H1 (cell line): ENCODE measurements at regions not wholly inside any gene's neighbourhood (a gene's known extent, or its start where the extent isn't known, plus 50 kb on each side); places are given as distances from the start of the nearest gene placed in this dataset.

Experiments
- CTCF ChIA-PET: fragments of 300-600 bp; sonication (Branson Sonifier 250); formaldehyde crosslinking; loops from one replicate; lab custom pipeline; 2021; ENCODE audit not compliant: partially characterized antibody; lab: Charles Lee
- POLR2A ChIA-PET: fragments of 300-600 bp; sonication (Branson Sonifier 250); formaldehyde crosslinking; loops from one replicate; lab custom pipeline; 2021; ENCODE audit warnings: inconsistent platforms; ENCODE audit not compliant: partially characterized antibody; lab: Charles Lee
- DNase-seq, 2 experiments: peaks; one replicate each; pipeline versions ENCODE4 v3.0.0 to v3.0.0-alpha.2; 2010 to 2022; ENCODE audit warnings: low spot score in 2 of 2, low read depth in 1 of 2, mixed read lengths in 1 of 2
- FAIRE-seq: peaks from 2 replicates; lab custom pipeline; 2011; peaks lifted over from hg19 to GRCh38; lab: Jason Lieb, UNC
- H2AFZ ChIP-seq: 2 replicates; pipeline ENCODE4 v1.8.1; 2012; ENCODE audit warnings: low read length, inconsistent platforms
- H2AK5ac ChIP-seq: 2 replicates; pipeline ENCODE4 v1.6.1; 2013; ENCODE audit warnings: low read depth, low read length
- H2BK120ac ChIP-seq: replicated peaks from 2 replicates; pipeline ENCODE3; 2013; ENCODE audit warnings: low read depth, low read length, inconsistent platforms
- H2BK12ac ChIP-seq: 2 replicates; pipeline ENCODE4 v1.6.1; 2013; ENCODE audit warnings: low read depth, low read length
- H2BK15ac ChIP-seq: 2 replicates; pipeline ENCODE4 v1.6.1; 2013; ENCODE audit warnings: low read length
- H2BK20ac ChIP-seq: 2 replicates; pipeline ENCODE4 v1.6.1; 2013; ENCODE audit warnings: low read length
- H2BK5ac ChIP-seq: 2 replicates; pipeline ENCODE4 v1.6.1; 2013; ENCODE audit warnings: low read depth, low read length
- H3K14ac ChIP-seq: 2 replicates; pipeline ENCODE4 v1.6.1; 2013; ENCODE audit warnings: inconsistent platforms; ENCODE audit not compliant: insufficient read length
- H3K18ac ChIP-seq: 2 replicates; pipeline ENCODE4 v1.6.1; 2013; ENCODE audit warnings: low read length; ENCODE audit errors: extremely low read depth
- H3K23ac ChIP-seq: 2 replicates; pipeline ENCODE4 v1.6.1; 2013; ENCODE audit warnings: inconsistent platforms; ENCODE audit not compliant: insufficient read length
- H3K23me2 ChIP-seq: 2 replicates; pipeline ENCODE4 v1.6.1; 2013; ENCODE audit warnings: low read depth, low read length
- H3K27ac ChIP-seq: 2 replicates; pipeline ENCODE4 v1.6.1; 2011; ENCODE audit warnings: low read depth, low read length, inconsistent platforms
- H3K27me3 ChIP-seq, 4 experiments: replicated peaks in 1 of 4; 1 replicate in 1 of 4; 2 replicates in 3 of 4; pipeline versions ENCODE4 v1.6.1 to v1.8.1; 2011 to 2013; ENCODE audit warnings: low read length in 3 of 4, mild to moderate bottlenecking in 3 of 4, inconsistent platforms in 2 of 4, mixed read lengths in 2 of 4, moderate library complexity in 1 of 4; ENCODE audit not compliant: control insufficient read depth in 3 of 4, insufficient read depth in 3 of 4; ENCODE audit errors: extremely low read depth in 1 of 4
- H3K36me3 ChIP-seq, 4 experiments: 2 replicates each; pipeline versions ENCODE4 v1.6.1 to v1.8.1; 2011 to 2013; ENCODE audit warnings: mild to moderate bottlenecking in 4 of 4, low read length in 3 of 4, moderate library complexity in 2 of 4, control low read depth in 1 of 4, inconsistent platforms in 1 of 4; ENCODE audit not compliant: insufficient read depth in 4 of 4, control insufficient read depth in 2 of 4
- H3K4ac ChIP-seq: replicated peaks from 2 replicates; pipeline ENCODE3; 2013; ENCODE audit warnings: low read length, low read depth, mixed read lengths, inconsistent platforms; ENCODE audit not compliant: insufficient read length
- H3K4me1 ChIP-seq, 4 experiments: replicated peaks in 1 of 4; 1 replicate in 1 of 4; 2 replicates in 3 of 4; pipeline versions ENCODE4 v1.6.1 to v1.8.1; 2011 to 2013; ENCODE audit warnings: low read length in 3 of 4, inconsistent platforms in 2 of 4, mixed read lengths in 1 of 4; ENCODE audit not compliant: insufficient read depth in 4 of 4, control insufficient read depth in 3 of 4
- H3K4me2 ChIP-seq, 2 experiments: 2 replicates each; pipeline versions ENCODE4 v1.6.1 to v1.8.1; 2011 to 2013; ENCODE audit warnings: low read depth in 2 of 2, low read length in 2 of 2, control low read depth in 1 of 2, inconsistent platforms in 1 of 2, mild to moderate bottlenecking in 1 of 2; ENCODE audit not compliant: insufficient read depth in 1 of 2
- H3K4me3 ChIP-seq, 4 experiments: fragments of 200-600, 300-600 bp in 1 of 4; sonication (generic), shearing (Covaris generic), sonication (Bioruptor Twin) in 1 of 4; 2 replicates each; pipeline versions ENCODE4 v1.5.1 to v1.8.1; 2011 to 2016; ENCODE audit warnings: low read length in 4 of 4, low read depth in 3 of 4, control low read depth in 2 of 4, inconsistent platforms in 2 of 4, mild to moderate bottlenecking in 2 of 4, mixed read lengths in 1 of 4, moderate library complexity in 1 of 4; ENCODE audit not compliant: insufficient read depth in 2 of 4; ENCODE audit errors: extremely low read depth in 1 of 4
- H3K56ac ChIP-seq: replicated peaks from 2 replicates; pipeline ENCODE3; 2013; ENCODE audit warnings: low read depth, mild to moderate bottlenecking, mixed read lengths, low read length, inconsistent platforms; ENCODE audit not compliant: insufficient read length
- H3K79me1 ChIP-seq: 2 replicates; pipeline ENCODE4 v1.6.1; 2013; ENCODE audit warnings: low read depth, low read length, control low read depth
- H3K79me2 ChIP-seq, 2 experiments: 2 replicates each; pipeline versions ENCODE4 v1.6.1 to v1.8.1; 2012 to 2013; ENCODE audit warnings: low read length in 2 of 2, mild to moderate bottlenecking in 2 of 2, inconsistent platforms in 1 of 2; ENCODE audit not compliant: insufficient read depth in 2 of 2, control insufficient read depth in 1 of 2
- H3K9ac ChIP-seq, 4 experiments: replicated peaks in 1 of 4; 1 replicate in 1 of 4; 2 replicates in 3 of 4; pipeline versions ENCODE4 v1.6.1 to v1.8.1; 2011 to 2013; ENCODE audit warnings: low read depth in 3 of 4, low read length in 3 of 4, control low read depth in 2 of 4, mild to moderate bottlenecking in 2 of 4, moderate library complexity in 2 of 4, inconsistent platforms in 1 of 4; ENCODE audit errors: extremely low read depth in 1 of 4
- H3K9me3 ChIP-seq, 2 experiments: 2 replicates each; pipeline versions ENCODE4 v1.6.1 to v1.8.1; 2012 to 2013; ENCODE audit warnings: mild to moderate bottlenecking in 2 of 2, moderate library complexity in 2 of 2, control low read depth in 1 of 2, inconsistent platforms in 1 of 2, low read depth in 1 of 2, low read length in 1 of 2, mixed read lengths in 1 of 2; ENCODE audit not compliant: insufficient read depth in 2 of 2
- H4K20me1 ChIP-seq, 2 experiments: replicated peaks in 1 of 2; 2 replicates each; pipeline versions ENCODE3 to v1.8.1; 2011 to 2013; ENCODE audit warnings: inconsistent platforms in 2 of 2, low read length in 2 of 2, mild to moderate bottlenecking in 1 of 2; ENCODE audit not compliant: insufficient read depth in 2 of 2, control insufficient read depth in 1 of 2
- H4K5ac ChIP-seq: 2 replicates; pipeline ENCODE4 v1.6.1; 2013; ENCODE audit warnings: low read length, low read depth, mixed read lengths, inconsistent platforms; ENCODE audit not compliant: insufficient read length
- H4K8ac ChIP-seq: 2 replicates; pipeline ENCODE4 v1.8.0; 2013; ENCODE audit warnings: mild to moderate bottlenecking, moderate library complexity, low read length, inconsistent platforms; ENCODE audit not compliant: insufficient read depth; ENCODE audit errors: extremely low read depth
- H4K91ac ChIP-seq: replicated peaks from 2 replicates; pipeline ENCODE3; 2013; ENCODE audit warnings: low read length, mixed read lengths, inconsistent platforms; ENCODE audit not compliant: insufficient read length
- HDAC6 ChIP-seq: IDR thresholded peaks from one replicate; pipeline ENCODE4 v1.7.1; 2012; ENCODE audit warnings: low read depth, mild to moderate bottlenecking, inconsistent platforms, low read length, moderate library complexity
- RFX5 ChIP-seq: IDR thresholded peaks from 2 replicates; pipeline ENCODE4 v1.6.1; 2011; ENCODE audit warnings: low read depth, low read length, improper control_type of control experiment, borderline replicate concordance
- WGBS, 2 experiments: shearing (Covaris generic) in 1 of 2; methylation state at CpG; one replicate each; pipeline versions ENCODE4 v1.1.6 to v1.1.7; 2013 to 2015; ENCODE audit warnings: low lambda C conversion rate in 2 of 2, mixed read lengths in 2 of 2, inconsistent platforms in 1 of 2, low coverage in 1 of 2, missing lambda C conversion rate in 1 of 2; ENCODE audit not compliant: insufficient replicate concordance in 2 of 2, insufficient coverage in 1 of 2, insufficient read length in 1 of 2; ENCODE audit errors: extremely low coverage in 1 of 2, missing lambda C conversion rate in 1 of 2; 5-methylcytosine and 5-hydroxymethylcytosine counted together
- TF ChIP-seq, protein P1 (sequence below): IDR thresholded peaks from 2 replicates; pipeline ENCODE4 v1.6.1; 2012; ENCODE audit warnings: low read length, inconsistent platforms

DNA sequence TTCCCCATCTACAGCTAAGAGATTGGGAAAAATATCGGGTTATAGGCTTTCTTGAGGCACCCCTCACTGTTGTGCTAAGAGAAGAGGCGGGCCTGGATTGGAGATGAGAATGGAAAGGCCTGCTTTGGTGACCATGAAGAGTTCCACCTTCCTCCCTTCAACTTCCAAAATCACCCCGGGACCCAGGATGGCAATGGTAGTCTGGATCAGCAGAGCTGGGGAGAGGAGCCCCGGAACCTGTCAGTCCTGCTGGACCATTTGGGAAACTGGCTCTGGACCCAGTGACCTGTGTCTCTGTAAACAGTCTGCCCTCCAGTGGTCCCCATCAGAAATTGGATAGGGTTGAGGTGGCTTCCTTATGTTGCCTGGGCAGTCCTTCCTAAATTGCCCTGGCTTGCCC, 1085.6 kb downstream of the KHDRBS2 start:
- Histone ChIP-seq H4K91ac (no peak overlapping the region), H3K23me2 (no peaks in the 10 kb centered on the region), H2BK15ac (no peak overlapping the region), H2BK5ac (no peak overlapping the region), H2AFZ (no peak overlapping the region), H2BK120ac (no peak overlapping the region), H2BK20ac (no peak overlapping the region), H2AK5ac (no peak overlapping the region), H3K14ac (no peak overlapping the region), H4K20me1 (no peaks in the 10 kb centered on the region), H3K9me3 (peaks cover 7 to 10% of the 10 kb centered on the region in 2 experiments), H3K23ac (no peak overlapping the region), H3K4me2 (no peak overlapping the region), H4K5ac (no peak overlapping the region), H3K79me2 (no peaks in the 10 kb centered on the region), H2BK12ac (no peak overlapping the region), H3K27me3 (no peaks in the 10 kb centered on the region), H3K27ac (no peak overlapping the region), H3K18ac (no peak overlapping the region), H3K4ac (no peak overlapping the region), H3K4me1 (no peaks in the 10 kb centered on the region), H3K36me3 (no peaks in the 10 kb centered on the region), H3K56ac (no peak overlapping the region), H3K79me1 (no peaks in the 10 kb centered on the region), H3K9ac (no peak overlapping the region), H4K8ac (no peak overlapping the region), H3K4me3 (no peak overlapping the region)
- ChIA-PET POLR2A (no interaction called here), CTCF (no interaction called here)
- DNase-seq (no peak), FAIRE-seq (no peak)
- WGBS, 2 experiments = 100% methylated on average over 4 of the region's 4 CpGs; no CpG with 5 or more reads in 1 of the 2 experiments
- TF ChIP-seq RFX5 (no peak), HDAC6 (no peak)
- TF ChIP-seq, protein P1, sequence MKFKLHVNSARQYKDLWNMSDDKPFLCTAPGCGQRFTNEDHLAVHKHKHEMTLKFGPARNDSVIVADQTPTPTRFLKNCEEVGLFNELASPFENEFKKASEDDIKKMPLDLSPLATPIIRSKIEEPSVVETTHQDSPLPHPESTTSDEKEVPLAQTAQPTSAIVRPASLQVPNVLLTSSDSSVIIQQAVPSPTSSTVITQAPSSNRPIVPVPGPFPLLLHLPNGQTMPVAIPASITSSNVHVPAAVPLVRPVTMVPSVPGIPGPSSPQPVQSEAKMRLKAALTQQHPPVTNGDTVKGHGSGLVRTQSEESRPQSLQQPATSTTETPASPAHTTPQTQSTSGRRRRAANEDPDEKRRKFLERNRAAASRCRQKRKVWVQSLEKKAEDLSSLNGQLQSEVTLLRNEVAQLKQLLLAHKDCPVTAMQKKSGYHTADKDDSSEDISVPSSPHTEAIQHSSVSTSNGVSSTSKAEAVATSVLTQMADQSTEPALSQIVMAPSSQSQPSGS = no peak
